OCI-LY7 (cell line): ENCODE measurements at regions not wholly inside any gene's neighbourhood (a gene's known extent, or its start where the extent isn't known, plus 50 kb on each side); places are given as distances from the start of the nearest gene placed in this dataset.

Experiments
- EZH2phosphoT487 ChIP-seq: fragments of 200-600 bp; sonication (generic); IDR thresholded peaks from 2 replicates; pipeline ENCODE4 v1.6.1; 2018; ENCODE audit warnings: low read depth, borderline replicate concordance, mild to moderate bottlenecking, mixed run types, antibody characterized with exemption, low read length, moderate library complexity, mixed read lengths
- TF ChIP-seq, protein P1 (sequence below): fragments of 200-600 bp; sonication (generic); conservative IDR thresholded peaks from 2 replicates; pipeline ENCODE4 v1.5.1; 2014; ENCODE audit warnings: mild to moderate bottlenecking, antibody characterized with exemption, low read length, moderate library complexity, mixed read lengths

DNA sequence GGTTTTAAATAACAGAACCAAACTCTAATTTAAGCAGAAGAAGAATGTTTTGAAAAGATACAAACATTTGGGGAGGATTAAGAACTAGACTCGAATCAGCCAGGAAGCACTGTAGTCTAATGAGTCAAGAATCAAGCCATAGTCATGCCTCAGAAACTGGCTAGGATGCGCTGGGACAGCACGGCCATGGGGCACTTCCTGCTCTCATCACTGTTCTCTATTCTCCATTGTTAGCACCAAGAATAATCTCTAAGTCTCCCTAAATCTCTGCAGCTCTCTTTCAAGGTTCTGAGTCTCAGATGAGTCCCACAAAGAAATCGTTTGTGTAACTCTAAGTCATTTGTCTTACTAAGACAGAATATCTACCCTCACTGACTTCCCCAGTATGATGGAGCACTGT, 399.0 kb upstream of the KCNMB2 start:
- TF ChIP-seq, protein P1, sequence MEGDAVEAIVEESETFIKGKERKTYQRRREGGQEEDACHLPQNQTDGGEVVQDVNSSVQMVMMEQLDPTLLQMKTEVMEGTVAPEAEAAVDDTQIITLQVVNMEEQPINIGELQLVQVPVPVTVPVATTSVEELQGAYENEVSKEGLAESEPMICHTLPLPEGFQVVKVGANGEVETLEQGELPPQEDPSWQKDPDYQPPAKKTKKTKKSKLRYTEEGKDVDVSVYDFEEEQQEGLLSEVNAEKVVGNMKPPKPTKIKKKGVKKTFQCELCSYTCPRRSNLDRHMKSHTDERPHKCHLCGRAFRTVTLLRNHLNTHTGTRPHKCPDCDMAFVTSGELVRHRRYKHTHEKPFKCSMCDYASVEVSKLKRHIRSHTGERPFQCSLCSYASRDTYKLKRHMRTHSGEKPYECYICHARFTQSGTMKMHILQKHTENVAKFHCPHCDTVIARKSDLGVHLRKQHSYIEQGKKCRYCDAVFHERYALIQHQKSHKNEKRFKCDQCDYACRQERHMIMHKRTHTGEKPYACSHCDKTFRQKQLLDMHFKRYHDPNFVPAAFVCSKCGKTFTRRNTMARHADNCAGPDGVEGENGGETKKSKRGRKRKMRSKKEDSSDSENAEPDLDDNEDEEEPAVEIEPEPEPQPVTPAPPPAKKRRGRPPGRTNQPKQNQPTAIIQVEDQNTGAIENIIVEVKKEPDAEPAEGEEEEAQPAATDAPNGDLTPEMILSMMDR, result no peak
- no peak for TF ChIP-seq EZH2phosphoT487
